Panc1 (cell line): ENCODE measurements at regions not wholly inside any gene's neighbourhood (a gene's known extent, or its start where the extent isn't known, plus 50 kb on each side); places are given as distances from the start of the nearest gene placed in this dataset.

ENCODE experiments used
- CTCF ChIP-seq: fragments of 450-650 bp; IDR thresholded peaks from 2 replicates; pipeline ENCODE4 v1.5.1; 2017; ENCODE audit warnings: mild to moderate bottlenecking
- POLR2AphosphoS5 ChIP-seq: IDR thresholded peaks from 2 replicates; pipeline ENCODE4 v1.6.1; 2012; ENCODE audit warnings: mild to moderate bottlenecking, low read depth, low read length, moderate library complexity
- REST ChIP-seq, 2 experiments: IDR thresholded peaks; 2 replicates each; pipeline ENCODE4 v1.6.1; 2011 to 2012; ENCODE audit warnings: low read depth in 2 of 2, control low read depth in 1 of 2, low read length in 1 of 2, mild to moderate bottlenecking in 1 of 2, moderate library complexity in 1 of 2; ENCODE audit not compliant: insufficient read depth in 1 of 2
- SIN3A ChIP-seq: IDR thresholded peaks from 2 replicates; pipeline ENCODE4 v1.6.1; 2012; ENCODE audit warnings: low read depth, mild to moderate bottlenecking, low read length, moderate library complexity, borderline replicate concordance; ENCODE audit not compliant: insufficient read depth

GRCh38 chr3:110383356-110383755 is 688.3 kb upstream of the NECTIN3 start:
- TF ChIP-seq CTCF (no peak), POLR2AphosphoS5 (no peak), SIN3A (no peak), REST (IDR thresholded peaks at IDR 0.05; ENCODE audit: insufficient read depth in 1 of 2, low read depth in 2 of 2, low read length in 1 of 2) (no peak)
